GM23248 (cell line): ENCODE measurements at regions not wholly inside any gene's neighbourhood (a gene's known extent, or its start where the extent isn't known, plus 50 kb on each side); places are given as distances from the start of the nearest gene placed in this dataset.
"Not testable (repeated sequence)": the region's sequence is repeated elsewhere in the genome, so short reads cannot be mapped to it uniquely, and the experiment has no call there.

Experiments used
- DNase-seq: peaks from one replicate; pipeline ENCODE4 v3.0.0-alpha.2; 2015
- H2AFZ ChIP-seq: fragments of 200-600 bp; sonication (generic); 2 replicates; pipeline ENCODE4 v1.6.1; 2016; ENCODE audit warnings: antibody characterized with exemption
- H3F3A ChIP-seq: fragments of 200-600 bp; sonication (generic); 2 replicates; pipeline ENCODE4 v1.6.1; 2016; ENCODE audit warnings: mild to moderate bottlenecking, antibody characterized with exemption, mixed run types; ENCODE audit not compliant: insufficient read depth
- H3K27ac ChIP-seq: fragments of 200-600 bp; sonication (generic); 2 replicates; pipeline ENCODE4 v1.5.1; 2016; ENCODE audit warnings: mild to moderate bottlenecking
- H3K27me3 ChIP-seq: fragments of 200-600 bp; sonication (generic); replicated peaks from 2 replicates; pipeline ENCODE4 v1.6.1; 2016; ENCODE audit warnings: mild to moderate bottlenecking; ENCODE audit not compliant: insufficient read depth
- H3K36me3 ChIP-seq: fragments of 200-600 bp; sonication (generic); 2 replicates; pipeline ENCODE4 v1.6.1; 2016; ENCODE audit warnings: low read depth, mild to moderate bottlenecking
- H3K4me1 ChIP-seq: fragments of 200-600 bp; sonication (generic); 2 replicates; pipeline ENCODE4 v1.6.1; 2016; ENCODE audit warnings: mild to moderate bottlenecking; ENCODE audit not compliant: insufficient read depth
- H3K4me2 ChIP-seq: fragments of 200-600 bp; sonication (generic); one replicate; pipeline ENCODE4 v1.6.1; 2016; ENCODE audit warnings: mild to moderate bottlenecking; ENCODE audit not compliant: unreplicated experiment
- H3K4me3 ChIP-seq: fragments of 200-600 bp; sonication (generic); 2 replicates; pipeline ENCODE4 v1.5.1; 2016; ENCODE audit warnings: mild to moderate bottlenecking
- H3K79me2 ChIP-seq: fragments of 200-600 bp; sonication (generic); 2 replicates; pipeline ENCODE4 v1.6.1; 2016; ENCODE audit warnings: mild to moderate bottlenecking; ENCODE audit not compliant: insufficient read depth
- H3K9ac ChIP-seq: fragments of 200-600 bp; sonication (generic); 2 replicates; pipeline ENCODE4 v1.6.1; 2016; ENCODE audit warnings: mild to moderate bottlenecking
- H3K9me2 ChIP-seq: fragments of 200-600 bp; sonication (generic); 2 replicates; pipeline ENCODE4 v1.6.1; 2016; ENCODE audit warnings: mixed run types, mild to moderate bottlenecking, moderate library complexity; ENCODE audit not compliant: insufficient read depth
- H3K9me3 ChIP-seq: fragments of 200-600 bp; sonication (generic); one replicate; pipeline ENCODE4 v1.6.1; 2017; ENCODE audit warnings: low read depth
- H4K20me1 ChIP-seq: fragments of 200-600 bp; sonication (generic); 2 replicates; pipeline ENCODE4 v1.6.0; 2016; ENCODE audit not compliant: insufficient read depth
- EZH2 ChIP-seq: fragments of 200-600 bp; sonication (generic); IDR thresholded peaks from 2 replicates; pipeline ENCODE4 v1.6.1; 2018; ENCODE audit warnings: antibody characterized with exemption, mild to moderate bottlenecking; ENCODE audit not compliant: insufficient read depth, poor library complexity, severe bottlenecking
- EZH2phosphoT487 ChIP-seq: fragments of 200-600 bp; sonication (generic); IDR thresholded peaks from 2 replicates; pipeline ENCODE4 v1.6.1; 2018; ENCODE audit warnings: antibody characterized with exemption, moderate library complexity, mild to moderate bottlenecking, low read depth; ENCODE audit not compliant: insufficient read depth
- WGBS, 2 experiments: methylation state at CpG; one replicate each; pipeline ENCODE4 v1.1.6; 2015 to 2017; ENCODE audit warnings: low lambda C conversion rate in 2 of 2, low coverage in 1 of 2; ENCODE audit errors: missing lambda C conversion rate in 2 of 2; 5-methylcytosine and 5-hydroxymethylcytosine counted together
- in situ Hi-C: fragments of 300-500 bp; cut with MboI; formaldehyde crosslinking; loops from 2 replicates; pipeline ENCODE4 v1.15.0; 2020

- no peak overlapping the region for H3K4me2 ChIP-seq
- no peak overlapping the region for H3K9ac ChIP-seq
- 7 to 11% methylated on average over 3 of the region's 3 CpGs for WGBS, 2 experiments
- no peak for DNase-seq
- H3K9me2 ChIP-seq, result no peaks in the 10 kb centered on the region
- H3K27ac ChIP-seq, result no peak overlapping the region
- no peaks in the 10 kb centered on the region for H3K9me3 ChIP-seq
- in situ Hi-C loops, result no loop called here
- no peaks in the 10 kb centered on the region for H4K20me1 ChIP-seq
- H3K79me2 ChIP-seq, result no peaks in the 10 kb centered on the region
- no peak overlapping the region for H3K4me3 ChIP-seq
- no peaks in the 10 kb centered on the region for H3F3A ChIP-seq
- no peaks in the 10 kb centered on the region for H3K36me3 ChIP-seq
- H2AFZ ChIP-seq, result no peak overlapping the region
- H3K27me3 ChIP-seq, result no peaks in the 10 kb centered on the region
- H3K4me1 ChIP-seq, result no peaks in the 10 kb centered on the region
- no peak for TF ChIP-seq EZH2phosphoT487
- no peak for TF ChIP-seq EZH2
These were observed 440.6 kb upstream of the IZUMO3 start for GRCh38 chr9:24986331-24986730.

GRCh38 chr9:24970780-24971179 is 425.1 kb upstream of the IZUMO3 start:
- H3K4me1 ChIP-seq, H3K4me2 ChIP-seq, H3F3A ChIP-seq, H3K27ac ChIP-seq, H3K9me2 ChIP-seq, DNase-seq, H3K36me3 ChIP-seq, H3K79me2 ChIP-seq, H2AFZ ChIP-seq, H3K9me3 ChIP-seq, H4K20me1 ChIP-seq, H3K9ac ChIP-seq, in situ Hi-C loops, H3K27me3 ChIP-seq, H3K4me3 ChIP-seq: not testable (repeated sequence)
- WGBS, 2 experiments, result 75 to 82% methylated on average over 8 of the region's 8 CpGs

GRCh38 chr9:24961762-24962161 is 416.1 kb upstream of the IZUMO3 start:
- no peaks in the 10 kb centered on the region for H3K9me3 ChIP-seq
- no peak for DNase-seq
- H3K4me1 ChIP-seq, result no peaks in the 10 kb centered on the region
- H3K79me2 ChIP-seq, result no peaks in the 10 kb centered on the region
- no peak overlapping the region for H3K4me3 ChIP-seq
- H4K20me1 ChIP-seq, result no peaks in the 10 kb centered on the region
- no peak overlapping the region for H3K4me2 ChIP-seq
- H3K27me3 ChIP-seq, result no peaks in the 10 kb centered on the region
- no peaks in the 10 kb centered on the region for H3F3A ChIP-seq
- TF ChIP-seq EZH2phosphoT487 (no peak), EZH2 (no peak)
- in situ Hi-C loops, result no loop called here
- no peak overlapping the region for H3K27ac ChIP-seq
- H3K9ac ChIP-seq, result no peak overlapping the region
- H3K9me2 ChIP-seq, result no peaks in the 10 kb centered on the region
- no peaks in the 10 kb centered on the region for H3K36me3 ChIP-seq
- no peak overlapping the region for H2AFZ ChIP-seq

DNA sequence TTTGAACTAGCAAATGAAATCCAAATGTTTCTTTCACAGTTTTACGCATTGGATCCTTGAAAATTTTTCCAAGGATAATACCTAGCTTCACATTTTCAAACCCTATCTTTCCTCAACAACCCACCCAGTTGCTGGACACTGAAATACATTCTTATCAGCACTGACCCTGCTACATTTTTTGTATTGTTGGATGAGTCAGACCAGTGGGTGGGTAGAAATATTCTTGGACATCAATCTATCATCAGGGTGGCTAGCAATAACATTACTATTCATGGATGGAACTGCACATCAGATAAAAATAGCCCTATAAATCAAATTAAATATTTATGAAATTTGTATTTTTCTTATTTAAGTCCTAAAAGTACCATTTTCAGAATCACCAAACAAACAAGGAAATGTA is 407.4 kb upstream of the IZUMO3 start:
- no peaks in the 10 kb centered on the region for H3K27me3 ChIP-seq
- no peak overlapping the region for H3K9ac ChIP-seq
- H3K27ac ChIP-seq, result no peak overlapping the region
- H3K9me3 ChIP-seq, result no peaks in the 10 kb centered on the region
- no peak overlapping the region for H3K4me3 ChIP-seq
- DNase-seq, result no peak
- H3K36me3 ChIP-seq, result no peaks in the 10 kb centered on the region
- no peaks in the 10 kb centered on the region for H4K20me1 ChIP-seq
- 33 to 50% methylated on average over 1 of the region's 1 CpG for WGBS, 2 experiments
- no peaks in the 10 kb centered on the region for H3K9me2 ChIP-seq
- H3F3A ChIP-seq, result no peaks in the 10 kb centered on the region
- H3K4me2 ChIP-seq, result no peak overlapping the region
- H3K79me2 ChIP-seq, result no peaks in the 10 kb centered on the region
- no peak for TF ChIP-seq EZH2phosphoT487
- no peak for TF ChIP-seq EZH2
- in situ Hi-C loops, result no loop called here
- H3K4me1 ChIP-seq, result no peaks in the 10 kb centered on the region
- H2AFZ ChIP-seq, result no peak overlapping the region

- no peaks in the 10 kb centered on the region for H3K4me1 ChIP-seq
- DNase-seq, result no peak
- no peaks in the 10 kb centered on the region for H3K79me2 ChIP-seq
- H3K36me3 ChIP-seq, result no peaks in the 10 kb centered on the region
- H3K27ac ChIP-seq, result no peak overlapping the region
- H3F3A ChIP-seq, result no peaks in the 10 kb centered on the region
- TF ChIP-seq EZH2, result no peak
- no peak overlapping the region for H3K9ac ChIP-seq
- WGBS, 2 experiments, result 24 to 25% methylated on average over 5 of the region's 5 CpGs
- H3K9me2 ChIP-seq, result no peaks in the 10 kb centered on the region
- H3K4me3 ChIP-seq, result no peak overlapping the region
- H3K4me2 ChIP-seq, result no peak overlapping the region
- no peak overlapping the region for H2AFZ ChIP-seq
- H3K27me3 ChIP-seq, result no peaks in the 10 kb centered on the region
- no peaks in the 10 kb centered on the region for H3K9me3 ChIP-seq
- H4K20me1 ChIP-seq, result no peaks in the 10 kb centered on the region
- in situ Hi-C loops, result no loop called here
These were observed 393.6 kb upstream of the IZUMO3 start for GRCh38 chr9:24939109-24939850.
